ENCODE measurements at regions not wholly inside any gene's neighbourhood (a gene's known extent, or its start where the extent isn't known, plus 50 kb on each side); places are given as distances from the start of the nearest gene placed in this dataset.

DNA sequence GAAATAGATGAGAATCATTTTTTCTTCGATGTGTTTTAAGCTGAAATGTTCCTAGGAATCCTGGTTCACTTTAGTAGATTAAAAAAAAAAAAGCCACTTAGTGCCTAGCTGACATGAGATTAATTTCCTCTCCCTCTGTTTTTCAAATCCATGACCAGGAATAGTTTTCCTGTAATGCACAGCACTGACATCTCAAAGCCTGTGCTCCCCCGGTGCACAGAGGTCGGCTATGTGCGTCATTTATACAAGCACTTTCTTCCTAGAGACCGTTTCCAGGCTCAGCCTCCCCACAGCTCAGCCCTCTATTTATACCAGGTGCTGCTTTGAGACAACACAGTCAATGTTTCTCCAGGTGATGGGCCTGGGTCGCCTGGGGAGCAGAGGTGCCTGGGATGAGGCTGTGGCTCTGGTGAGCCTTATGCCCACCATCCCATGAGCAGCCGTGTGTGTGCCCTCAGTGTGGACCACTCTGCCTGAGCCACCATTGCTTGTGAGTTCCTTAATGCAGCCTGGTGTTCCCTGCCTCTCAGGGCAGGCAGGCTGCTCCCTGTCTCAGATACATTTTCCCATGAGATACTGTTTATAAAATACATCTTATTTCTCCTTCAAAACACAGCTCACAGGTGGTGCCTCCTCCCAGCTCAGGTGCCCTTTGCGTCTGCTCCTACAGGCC lies 515.7 kb upstream of the HS6ST1 start:
- no peak for DNase-seq (ENCODE audit: low read depth in 2 of 2, low spot score in 1 of 2)

GRCh38 chr2:128834880-128835252 lies 516.2 kb upstream of the HS6ST1 start:
- DNase-seq (ENCODE audit: low read depth in 2 of 2, low spot score in 1 of 2), result no peak

DNA sequence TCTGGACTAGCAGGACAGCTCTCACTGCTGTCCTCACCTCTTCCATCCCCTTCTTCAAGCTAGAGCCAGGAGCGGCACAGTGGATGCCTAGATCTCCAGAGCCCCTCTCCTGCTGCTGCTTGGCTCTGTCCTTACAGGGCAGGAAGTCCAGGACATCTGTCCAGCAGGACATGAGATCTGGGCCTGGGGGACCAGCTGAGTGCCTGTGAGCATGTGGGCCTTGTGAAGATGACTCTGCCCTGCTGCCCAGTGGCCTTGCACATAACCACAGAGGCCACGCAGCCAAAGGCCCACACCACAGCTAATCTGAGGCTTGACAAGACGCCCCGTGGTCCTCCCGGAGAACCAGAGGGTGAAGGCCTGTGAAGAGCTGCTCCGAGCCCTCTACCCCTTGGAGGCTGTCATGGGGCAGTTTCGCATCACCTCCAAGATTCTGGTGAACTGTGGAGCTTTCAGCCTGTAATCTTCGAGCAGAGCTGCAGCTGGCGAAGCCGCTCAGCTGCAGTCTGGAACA lies 516.7 kb upstream of the HS6ST1 start:
- no peak for DNase-seq (ENCODE audit: low read depth in 2 of 2, low spot score in 1 of 2)

DNA sequence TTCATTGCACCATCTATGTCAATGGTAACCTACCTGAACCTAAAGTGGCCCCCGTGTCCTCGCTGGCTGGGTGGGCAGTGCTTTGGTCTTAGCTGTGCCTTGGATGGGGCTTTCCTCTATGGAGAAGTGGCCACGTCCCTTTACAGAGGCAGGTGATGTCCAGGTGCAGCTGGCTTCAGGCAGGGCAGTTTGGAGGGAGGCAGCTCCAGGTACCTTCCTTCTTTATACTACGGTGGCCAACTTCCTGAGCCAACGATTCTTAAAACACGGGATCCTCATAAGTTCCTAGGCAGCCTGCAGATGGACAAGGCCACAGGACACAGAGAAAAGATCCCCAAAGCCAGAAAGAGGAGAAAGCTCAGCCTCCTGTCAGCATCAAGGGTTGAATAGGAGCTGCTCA lies 517.3 kb upstream of the HS6ST1 start:
- DNase-seq (ENCODE audit: low read depth in 2 of 2, low spot score in 1 of 2), result no peak

DNA sequence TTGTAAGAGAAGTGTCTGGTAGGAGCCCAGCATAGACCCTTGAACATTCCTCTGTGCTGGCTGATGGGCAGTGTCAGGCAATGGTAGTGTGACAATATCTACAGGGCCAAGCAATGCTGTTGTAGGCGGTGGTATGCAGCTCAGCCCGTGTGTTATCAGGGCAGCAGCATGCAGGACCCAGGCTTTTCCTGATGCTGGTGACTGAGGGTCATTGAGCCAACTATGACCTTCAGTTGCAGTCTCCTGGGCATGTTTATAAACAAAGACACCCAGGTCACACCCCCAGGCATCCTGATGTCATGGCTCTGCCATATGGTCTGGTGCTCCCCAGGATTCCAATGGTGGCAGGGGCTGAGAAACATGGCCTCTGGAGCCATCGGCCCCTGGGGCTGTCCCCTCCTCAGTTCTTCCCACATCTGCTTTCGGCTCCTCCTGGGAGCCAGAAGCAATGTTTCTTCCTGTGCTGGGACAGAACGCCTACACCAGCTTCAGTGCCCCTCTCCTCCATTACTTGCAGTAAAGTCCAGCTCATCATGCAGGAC lies 518.0 kb upstream of the HS6ST1 start:
- no peak for DNase-seq (ENCODE audit: low read depth in 2 of 2, low spot score in 1 of 2)

DNA sequence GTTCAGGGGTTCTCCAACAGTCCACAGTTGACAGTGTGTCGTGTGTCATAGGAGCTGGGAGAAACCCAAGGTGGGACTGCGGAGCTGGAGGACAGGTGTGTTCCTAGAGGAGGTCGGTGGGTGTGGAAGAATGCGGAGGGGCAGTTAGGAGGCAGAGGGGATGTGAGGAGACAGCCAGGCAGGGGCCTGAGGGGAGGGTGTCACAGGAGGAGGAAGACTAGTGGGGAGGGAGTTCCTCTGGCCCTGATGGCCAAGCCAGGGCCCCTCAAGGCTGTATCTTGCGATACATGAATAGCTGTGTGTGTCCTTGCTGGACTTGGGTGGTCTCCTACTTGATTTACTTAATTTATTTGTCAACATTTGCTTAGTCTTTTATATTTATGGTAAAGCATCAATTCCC lies 519.6 kb upstream of the HS6ST1 start:
- no peak for DNase-seq (ENCODE audit: low read depth in 2 of 2, low spot score in 1 of 2)

DNA sequence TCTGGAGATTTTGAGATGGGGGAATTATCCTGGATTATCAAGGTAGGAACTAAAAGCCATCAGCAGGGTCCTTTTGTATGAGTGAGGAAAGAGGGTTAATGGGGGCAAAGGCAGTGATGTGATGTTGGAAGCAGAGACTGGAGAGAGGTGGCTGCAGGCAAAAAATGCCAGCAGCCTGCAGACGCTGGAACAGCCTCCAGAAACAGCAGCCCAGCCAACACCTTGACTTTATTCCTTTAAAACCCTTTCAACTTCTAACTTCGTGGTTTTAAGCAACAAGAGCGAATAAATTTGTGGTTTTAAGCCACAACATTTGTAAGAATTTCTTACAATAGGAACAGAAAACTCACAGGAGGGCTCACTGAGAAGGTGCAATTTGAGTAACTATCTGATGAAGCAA lies 523.1 kb upstream of the HS6ST1 start:
- no peak for DNase-seq (ENCODE audit: low read depth in 2 of 2, low spot score in 1 of 2)

- no peak for DNase-seq (ENCODE audit: low read depth in 2 of 2, low spot score in 1 of 2)
Observed at GRCh38 chr2:128867311-128867710, 548.6 kb upstream of the HS6ST1 start.

- DNase-seq (ENCODE audit: low read depth in 2 of 2, low spot score in 1 of 2), result no peak
Observed at GRCh38 chr2:128867936-128868636, 549.4 kb upstream of the HS6ST1 start.

DNA sequence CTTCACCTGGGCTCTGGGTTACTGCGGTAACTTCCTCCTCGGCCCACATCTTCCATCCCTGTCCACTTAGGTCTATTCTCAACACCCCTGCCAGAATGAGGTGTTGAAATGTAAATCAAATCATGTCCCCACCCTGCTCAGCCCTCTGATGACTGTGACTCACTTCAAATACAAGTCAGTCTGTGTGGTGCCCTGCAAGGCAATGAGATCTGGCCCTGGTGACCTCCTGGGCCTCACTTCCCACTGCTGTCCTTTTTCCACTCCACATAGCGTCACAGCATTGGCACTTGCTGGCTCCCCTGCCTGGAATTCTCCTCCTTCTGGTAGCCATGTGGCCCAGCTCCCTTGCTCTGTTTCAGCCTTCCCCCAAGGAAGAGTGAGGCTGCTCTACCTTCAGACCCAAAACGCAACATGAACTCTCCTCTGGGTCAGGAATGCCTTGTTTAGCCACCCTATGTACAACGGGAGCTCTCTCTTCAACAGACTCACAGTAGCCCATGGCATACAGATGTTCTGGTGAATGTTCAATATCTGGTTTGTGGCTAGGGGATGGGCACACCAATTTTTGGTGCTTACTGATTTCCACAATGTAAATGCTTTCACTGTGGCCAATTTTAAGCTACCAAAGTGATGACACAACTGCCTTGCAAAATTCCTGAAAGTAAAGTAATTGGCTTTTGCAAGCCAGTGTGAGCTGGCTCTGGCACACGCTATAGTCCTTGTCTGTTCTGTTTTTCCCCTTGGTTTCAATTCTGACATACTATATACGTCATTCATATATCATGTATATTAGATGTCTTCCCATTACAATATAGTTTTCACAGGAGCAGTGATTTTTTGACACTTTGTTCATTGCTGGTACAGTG lies 550.3 kb upstream of the HS6ST1 start:
- no peak for DNase-seq (ENCODE audit: low read depth in 2 of 2, low spot score in 1 of 2)

DNA sequence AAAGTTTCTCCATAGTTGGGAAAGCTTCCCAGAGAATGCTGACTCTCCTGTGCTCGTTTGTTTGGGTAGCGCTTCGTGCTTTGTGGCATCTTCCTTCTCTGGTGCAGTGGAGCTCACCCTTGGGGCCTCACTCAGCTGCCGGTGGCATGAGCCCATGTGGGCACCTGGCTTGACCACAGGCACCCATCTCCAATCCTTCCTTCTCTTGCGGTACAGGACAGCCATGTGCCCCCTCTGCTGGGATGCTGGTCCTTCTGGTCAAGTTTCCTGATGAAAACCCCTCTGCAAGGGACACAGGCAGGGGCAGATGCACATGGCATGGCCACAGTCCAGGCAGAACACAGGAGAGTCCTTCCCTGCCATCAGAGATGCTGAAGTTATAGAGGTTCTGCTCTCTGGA lies 555.9 kb upstream of the HS6ST1 start:
- no peak for DNase-seq (ENCODE audit: low read depth in 2 of 2, low spot score in 1 of 2)

GRCh38 chr2:128876986-128877983 lies 558.6 kb upstream of the HS6ST1 start:
- no peak for DNase-seq (ENCODE audit: low read depth in 2 of 2, low spot score in 1 of 2)

DNA sequence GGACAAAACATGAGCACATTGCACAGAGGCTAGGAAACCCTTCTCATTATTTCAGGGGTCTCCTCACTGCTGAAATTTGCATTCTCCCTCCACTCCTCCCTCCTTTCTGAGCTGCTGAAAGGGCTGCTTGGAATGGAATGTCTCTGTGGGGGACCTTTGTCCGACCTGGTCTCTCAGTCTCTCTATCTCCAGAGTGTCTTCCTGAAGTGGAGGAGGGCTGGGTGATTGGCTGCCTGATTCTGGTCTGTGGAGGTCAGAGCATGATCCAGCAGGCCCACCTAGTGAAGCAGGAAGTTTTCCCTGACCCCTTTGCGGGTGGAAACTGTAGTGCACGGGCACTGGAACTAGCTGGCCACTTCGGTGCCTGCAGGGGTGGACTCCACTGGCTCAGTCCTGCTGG lies 560.5 kb upstream of the HS6ST1 start:
- DNase-seq (ENCODE audit: low read depth in 2 of 2, low spot score in 1 of 2), result no peak

GRCh38 chr2:128894896-128895295 lies 576.2 kb upstream of the HS6ST1 start:
- DNase-seq (ENCODE audit: low read depth in 2 of 2, low spot score in 1 of 2), result no peak

GRCh38 chr2:128901572-128902391 lies 583.1 kb upstream of the HS6ST1 start:
- DNase-seq (ENCODE audit: low read depth in 2 of 2, low spot score in 1 of 2), result no peak

- no peak for DNase-seq (ENCODE audit: low read depth in 2 of 2, low spot score in 1 of 2)
Observed at GRCh38 chr2:128903637-128904036, 585.0 kb upstream of the HS6ST1 start.

DNA sequence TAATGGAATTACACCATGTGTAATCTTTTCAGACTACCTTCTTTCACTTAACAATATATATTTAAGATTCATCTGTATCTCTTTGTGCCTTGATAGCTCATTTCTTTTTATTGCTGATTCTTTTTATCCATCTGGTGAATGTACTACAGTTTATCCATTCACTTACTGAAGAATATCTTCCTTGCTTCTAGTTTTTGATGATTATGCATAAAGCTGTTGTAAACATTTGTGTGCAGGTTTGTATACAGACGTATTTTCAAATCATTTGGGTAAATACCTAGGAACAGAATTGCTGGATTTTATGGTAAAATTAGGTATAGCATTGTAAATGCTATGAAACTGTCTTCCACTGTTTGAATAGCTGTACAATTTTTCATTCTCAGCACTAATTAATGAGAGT lies 592.6 kb upstream of the HS6ST1 start:
- no peak for DNase-seq (ENCODE audit: low read depth in 2 of 2, low spot score in 1 of 2)

DNA sequence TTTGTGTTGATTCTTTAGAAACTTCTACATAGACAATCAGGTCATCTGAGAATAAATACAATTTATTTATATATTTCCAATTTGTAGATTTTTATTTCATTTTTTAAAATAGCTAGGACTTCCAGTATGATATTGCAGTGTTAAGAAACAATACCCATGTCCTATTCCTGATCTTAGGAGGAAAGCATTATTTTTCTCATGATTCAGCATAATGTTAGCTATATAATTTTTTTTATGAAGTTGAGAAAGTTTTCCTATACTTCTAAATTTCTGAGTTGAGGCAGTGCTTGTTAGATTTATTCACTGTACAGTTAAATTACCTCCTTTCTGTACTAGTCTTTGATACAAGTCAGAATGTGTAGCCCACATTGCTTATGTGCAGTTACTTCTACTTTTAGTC lies 595.7 kb upstream of the HS6ST1 start:
- no peak for DNase-seq (ENCODE audit: low read depth in 2 of 2, low spot score in 1 of 2)

GRCh38 chr2:128921751-128922150 lies 603.1 kb upstream of the HS6ST1 start:
- no peak for DNase-seq (ENCODE audit: low read depth in 2 of 2, low spot score in 1 of 2)

GRCh38 chr2:128922154-128922553 lies 603.5 kb upstream of the HS6ST1 start:
- no peak for DNase-seq (ENCODE audit: low read depth in 2 of 2, low spot score in 1 of 2)
